ENCODE measurements at regions not wholly inside any gene's neighbourhood (a gene's known extent, or its start where the extent isn't known, plus 50 kb on each side); places are given as distances from the start of the nearest gene placed in this dataset.

DNA sequence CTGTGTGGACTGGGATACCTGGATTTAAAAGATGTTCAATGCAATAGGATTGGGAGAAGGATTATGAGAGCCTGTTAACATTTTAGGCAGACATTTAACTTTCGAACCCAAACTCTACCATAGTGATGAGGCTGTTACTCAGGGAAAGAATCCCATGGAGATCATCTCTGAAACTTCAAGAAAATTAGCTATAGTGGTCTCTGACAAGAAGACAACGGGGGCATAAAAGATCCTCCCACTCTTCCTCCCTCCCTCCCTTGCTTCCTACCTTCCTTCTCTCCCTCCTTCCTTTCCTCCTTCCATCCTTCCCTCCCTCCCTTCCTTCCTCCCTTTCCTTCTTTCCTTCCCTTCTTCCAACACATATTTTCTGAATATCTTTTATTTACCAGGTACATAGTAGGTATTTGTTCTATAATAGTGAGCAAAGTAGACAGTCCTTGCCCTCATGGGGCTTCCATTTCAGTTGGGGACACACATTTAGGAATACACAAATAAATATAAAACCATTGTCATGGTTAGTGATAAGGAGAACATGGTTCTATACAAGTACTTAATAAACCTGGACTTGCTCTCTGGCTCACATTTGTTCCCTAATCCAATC lies 143.2 kb downstream of the ATP6V1G3 start:
- TF ChIP-seq EZH2 (IDR thresholded peaks at IDR 0.05; ENCODE audit: insufficient read depth, poor library complexity, severe bottlenecking) (no peak), EZH2phosphoT487 (IDR thresholded peaks at IDR 0.05; ENCODE audit: insufficient read depth, low read depth) (no peak)
